ENCODE measurements at regions not wholly inside any gene's neighbourhood (a gene's known extent, or its start where the extent isn't known, plus 50 kb on each side); places are given as distances from the start of the nearest gene placed in this dataset.

GRCh38 chr2:16092861-16093638, 152.7 kb downstream of the MYCN start:
- in situ Hi-C loops (cut with MboI; ENCODE audit: low sequenced_read_pairs) (no loop called here), dilution Hi-C loops (cut with HindIII; ENCODE audit: low sequenced_read_pairs, unreplicated experiment) (no loop called here), intact Hi-C loops (cut with micrococcal nuclease) (no loop called here)
- ATAC-seq (ENCODE audit: low read depth) (no peak), DNase-seq (no peak)
- Histone ChIP-seq H3K18ac (ENCODE audit: low read depth, low read length) (no peak overlapping the region), H3K27ac (ENCODE audit: insufficient read depth, low read length) (no peak overlapping the region), H3K9me1 (ENCODE audit: insufficient read depth, low read length) (no peaks in the 10 kb centered on the region), H2BK20ac (ENCODE audit: low read depth, low read length) (no peak overlapping the region), H2BK120ac (ENCODE audit: low read depth, low read length) (no peak overlapping the region), H4K8ac (ENCODE audit: low read depth in 2 of 2, low read length in 2 of 2) (no peak overlapping the region), H3K56ac (ENCODE audit: extremely low read depth, insufficient read depth, low read length) (no peak overlapping the region), H3K9me3 (ENCODE audit: control insufficient read depth, insufficient read depth, low read length) (peaks cover 28% of the 10 kb centered on the region), H4K5ac (ENCODE audit: low read depth, low read length) (no peak overlapping the region), H3K27me3 (ENCODE audit: control insufficient read depth, insufficient read depth, low read length) (no peaks in the 10 kb centered on the region), H3K9ac (ENCODE audit: low read depth, low read length) (no peak overlapping the region), H2BK15ac (ENCODE audit: low read depth, low read length) (no peak overlapping the region), H3K79me1 (ENCODE audit: low read depth in 1 of 2, low read length in 2 of 2) (no peaks in the 10 kb centered on the region), H2BK5ac (ENCODE audit: low read depth, low read length, poor library complexity, severe bottlenecking) (no peak overlapping the region), H2AFZ (replicated peaks; ENCODE audit: low read length, poor library complexity) (no peak overlapping the region), H3K14ac (replicated peaks; ENCODE audit: low read depth, low read length) (no peak overlapping the region), H4K20me1 (ENCODE audit: insufficient read depth, low read length) (no peaks in the 10 kb centered on the region), H3K4me3 (ENCODE audit: insufficient read depth, low read depth, low read length) (no peak overlapping the region), H3K4me2 (ENCODE audit: low read depth, low read length) (no peak overlapping the region), H4K91ac (ENCODE audit: insufficient read depth, low read depth, low read length) (no peak overlapping the region), H2AK5ac (ENCODE audit: low read depth, low read length) (no peak overlapping the region), H3K36me3 (ENCODE audit: control insufficient read depth, insufficient read depth, low read length) (no peaks in the 10 kb centered on the region), H2AK9ac (replicated peaks; ENCODE audit: low read depth, low read length, poor library complexity) (no peak overlapping the region), H3K4ac (ENCODE audit: low read depth, low read length) (no peak overlapping the region), H3K4me1 (ENCODE audit: control insufficient read depth, insufficient read depth, low read length) (no peaks in the 10 kb centered on the region), H3K23ac (ENCODE audit: low read depth, low read length) (no peak overlapping the region)
- TF ChIP-seq ELK1 (IDR thresholded peaks at IDR 0.05; ENCODE audit: borderline replicate concordance, low read depth, low read length): no peak
- TF ChIP-seq RCOR1 (IDR thresholded peaks at IDR 0.05; ENCODE audit: insufficient replicate concordance, low read length): no peak
- TF ChIP-seq NFE2L2 (IDR thresholded peaks at IDR 0.05; ENCODE audit: low read depth, low read length): no peak
- no peak for TF ChIP-seq RAD21 (IDR thresholded peaks at IDR 0.05; ENCODE audit: low read length)
- no peak for TF ChIP-seq BHLHE40 (IDR thresholded peaks at IDR 0.05; ENCODE audit: low read depth, low read length)
- TF ChIP-seq USF2 (IDR thresholded peaks at IDR 0.05; ENCODE audit: low read depth, low read length): no peak
- no peak for TF ChIP-seq FOS (IDR thresholded peaks at IDR 0.05; ENCODE audit: low read depth, low read length)
- TF ChIP-seq CEBPB (IDR thresholded peaks at IDR 0.05; ENCODE audit: low read depth, low read length): no peak
- no peak for TF ChIP-seq SMC3 (IDR thresholded peaks at IDR 0.05; ENCODE audit: low read depth, low read length)
- TF ChIP-seq CHD1 (IDR thresholded peaks at IDR 0.05; ENCODE audit: low read depth, low read length): no peak
- TF ChIP-seq MAZ (IDR thresholded peaks at IDR 0.05; ENCODE audit: borderline replicate concordance, low read depth, low read length): no peak
- no peak for TF ChIP-seq MXI1 (IDR thresholded peaks at IDR 0.05; ENCODE audit: borderline replicate concordance, low read depth, low read length)
- TF ChIP-seq POLR2A (IDR thresholded peaks at IDR 0.05; ENCODE audit: low read depth, low read length): no peak
- no peak for TF ChIP-seq CTCF (conservative IDR thresholded peaks at IDR 0.05; ENCODE audit: low read depth, low read length)
- TF ChIP-seq MAFK (IDR thresholded peaks at IDR 0.05; ENCODE audit: low read depth, low read length): no peak
- ChIA-PET POLR2A (ENCODE audit: unreplicated experiment) (no interaction called here), CTCF (no interaction called here)
- no TSS peak for BruUV-seq (replicated peaks)
- no CpG with 5 or more reads among the region's 13 CpGs for whole genome bisulfite sequencing, 2 experiments (ENCODE audit: extremely low coverage in 2 of 2, insufficient read length in 1 of 2)

Measured in IMR-90 (cell line).